Stimulated activated CD4-positive, alpha-beta T cell treated with anti-CD3 and anti-CD28 coated beads, Interleukin-12 subunit alpha, Interleukin-12 subunit beta, amount 100 ng/mL, for 48 hours (primary cell): ENCODE measurements at regions not wholly inside any gene's neighbourhood (a gene's known extent, or its start where the extent isn't known, plus 50 kb on each side); places are given as distances from the start of the nearest gene placed in this dataset.
"Not testable (repeated sequence)": the region's sequence is repeated elsewhere in the genome, so short reads cannot be mapped to it uniquely, and the experiment has no call there.

ENCODE experiments used
- DNase-seq, 3 donors: peaks; one replicate each; pipeline ENCODE4 v3.0.0-alpha.2; 2020; ENCODE audit warnings: low read depth in 2 of 3, low spot score in 1 of 3

GRCh38 chr3:82628385-82629014, 867.1 kb upstream of the GBE1 start:
- DNase-seq: no peak

GRCh38 chr3:82627733-82628132, 866.3 kb upstream of the GBE1 start:
- DNase-seq: no peak

- not testable (repeated sequence) for DNase-seq
These were observed 859.3 kb upstream of the GBE1 start for GRCh38 chr3:82620744-82621143.

GRCh38 chr3:82618594-82618993, 857.1 kb upstream of the GBE1 start:
- no peak for DNase-seq

GRCh38 chr3:82610236-82610635, 848.8 kb upstream of the GBE1 start:
- DNase-seq: no peak

GRCh38 chr3:82607391-82607790, 845.9 kb upstream of the GBE1 start:
- DNase-seq: no peak

GRCh38 chr3:82596805-82597204, 835.4 kb upstream of the GBE1 start:
- no peak for DNase-seq

- no peak for DNase-seq
These were observed 834.1 kb upstream of the GBE1 start for GRCh38 chr3:82595530-82595929.

- no peak for DNase-seq
These were observed 825.7 kb upstream of the GBE1 start for GRCh38 chr3:82587174-82587573.

- no peak for DNase-seq
These were observed 825.0 kb upstream of the GBE1 start for GRCh38 chr3:82586414-82586813.

GRCh38 chr3:82586002-82586401, 824.6 kb upstream of the GBE1 start:
- not testable (repeated sequence) for DNase-seq

- not testable (repeated sequence) for DNase-seq
These were observed 824.1 kb upstream of the GBE1 start for GRCh38 chr3:82585591-82585990.

- not testable (repeated sequence) for DNase-seq
These were observed 823.4 kb upstream of the GBE1 start for GRCh38 chr3:82584861-82585260.

- DNase-seq: not testable (repeated sequence)
These were observed 823.0 kb upstream of the GBE1 start for GRCh38 chr3:82584415-82584814.

- DNase-seq: no peak
These were observed 819.9 kb upstream of the GBE1 start for GRCh38 chr3:82581350-82581749.

GRCh38 chr3:82572721-82573120, 811.3 kb upstream of the GBE1 start:
- no peak for DNase-seq

- no peak for DNase-seq
These were observed 807.4 kb upstream of the GBE1 start for GRCh38 chr3:82568776-82569338.

- no peak for DNase-seq
These were observed 805.7 kb upstream of the GBE1 start for GRCh38 chr3:82567029-82567600.

- DNase-seq: no peak
These were observed 801.5 kb upstream of the GBE1 start for GRCh38 chr3:82562896-82563295.

GRCh38 chr3:82561784-82562183, 800.3 kb upstream of the GBE1 start:
- no peak for DNase-seq

GRCh38 chr3:82558081-82558480, 796.6 kb upstream of the GBE1 start:
- no peak for DNase-seq

- no peak for DNase-seq
These were observed 794.7 kb upstream of the GBE1 start for GRCh38 chr3:82556113-82556512.

GRCh38 chr3:82542556-82542955, 781.1 kb upstream of the GBE1 start:
- not testable (repeated sequence) for DNase-seq
